ENCODE measurements at regions not wholly inside any gene's neighbourhood (a gene's known extent, or its start where the extent isn't known, plus 50 kb on each side); places are given as distances from the start of the nearest gene placed in this dataset.

- TF ChIP-seq MAX (IDR thresholded peaks at IDR 0.05) (no peak), CTCF (IDR thresholded peaks at IDR 0.05; ENCODE audit: low read depth, low read length, missing input control) (no peak), JUND (IDR thresholded peaks at IDR 0.05) (no peak), ZBTB33 (IDR thresholded peaks at IDR 0.05) (no peak)
Observed at GRCh38 chr10:43885252-43885651, 236.6 kb upstream of the ZNF32 start.

Data from liver (tissue), 3 donors.